IMR-90 (cell line): ENCODE measurements at regions not wholly inside any gene's neighbourhood (a gene's known extent, or its start where the extent isn't known, plus 50 kb on each side); places are given as distances from the start of the nearest gene placed in this dataset.

Experiments used
- BHLHE40 ChIP-seq: fragments of 150-350 bp; IDR thresholded peaks from 2 replicates; pipeline ENCODE4 v1.6.1; 2016; ENCODE audit warnings: mild to moderate bottlenecking, low read depth, low read length
- CEBPB ChIP-seq: IDR thresholded peaks from 2 replicates; pipeline ENCODE4 v1.6.1; 2012; ENCODE audit warnings: low read depth, low read length, improper control_type of control experiment
- CTCF ChIP-seq: conservative IDR thresholded peaks from 2 replicates; pipeline ENCODE4 v1.5.1; 2012; ENCODE audit warnings: mild to moderate bottlenecking, low read depth, low read length, improper control_type of control experiment
- MAFK ChIP-seq: IDR thresholded peaks from 2 replicates; pipeline ENCODE4 v1.6.1; 2012; ENCODE audit warnings: low read depth, low read length, improper control_type of control experiment
- MAZ ChIP-seq: IDR thresholded peaks from 2 replicates; pipeline ENCODE4 v1.6.1; 2012; ENCODE audit warnings: low read depth, mild to moderate bottlenecking, low read length, improper control_type of control experiment, moderate library complexity, borderline replicate concordance
- MXI1 ChIP-seq: IDR thresholded peaks from 2 replicates; pipeline ENCODE4 v1.6.1; 2012; ENCODE audit warnings: low read depth, mild to moderate bottlenecking, low read length, moderate library complexity, borderline replicate concordance
- POLR2A ChIP-seq: IDR thresholded peaks from 2 replicates; pipeline ENCODE4 v1.6.1; 2012; ENCODE audit warnings: mild to moderate bottlenecking, low read depth, low read length
- RCOR1 ChIP-seq: IDR thresholded peaks from 2 replicates; pipeline ENCODE4 v1.6.1; 2012; ENCODE audit warnings: mild to moderate bottlenecking, low read length, improper control_type of control experiment; ENCODE audit not compliant: insufficient replicate concordance
- RFX5 ChIP-seq: IDR thresholded peaks from 2 replicates; pipeline ENCODE4 v1.8.0; 2012; ENCODE audit warnings: low read depth, mild to moderate bottlenecking, low read length, moderate library complexity
- SMC3 ChIP-seq: fragments of 150-350 bp; IDR thresholded peaks from 2 replicates; pipeline ENCODE4 v1.6.1; 2016; ENCODE audit warnings: low read depth, mild to moderate bottlenecking, antibody characterized with exemption, low read length, moderate library complexity
- USF2 ChIP-seq: fragments of 150-350 bp; IDR thresholded peaks from 2 replicates; pipeline ENCODE4 v1.6.1; 2017; ENCODE audit warnings: mild to moderate bottlenecking, antibody characterized with exemption, low read length, low read depth

GRCh38 chr21:27366646-27367235 is 399.9 kb upstream of the ADAMTS5 start:
- TF ChIP-seq CTCF = no peak
- TF ChIP-seq RFX5 = no peak
- TF ChIP-seq POLR2A = no peak
- TF ChIP-seq CEBPB = no peak
- TF ChIP-seq MAZ = no peak
- TF ChIP-seq SMC3 = no peak
- no peak for TF ChIP-seq RCOR1
- TF ChIP-seq MAFK = no peak
- no peak for TF ChIP-seq BHLHE40
- TF ChIP-seq MXI1 = no peak
- TF ChIP-seq USF2 = no peak
